Memory B cell (primary cell): ENCODE measurements at regions not wholly inside any gene's neighbourhood (a gene's known extent, or its start where the extent isn't known, plus 50 kb on each side); places are given as distances from the start of the nearest gene placed in this dataset.

Experiments used
- ATAC-seq: fragments of 150-1000 bp; cut with Tn5 transposase; 2 replicates; pipeline ENCODE4 v1.10.0; 2021; ENCODE audit warnings: low read depth, mild to moderate bottlenecking, moderate library complexity
- DNase-seq, 2 donors: peaks; one replicate each; pipeline ENCODE4 v3.0.0; 2022; ENCODE audit warnings: low spot score in 2 of 2
- H3K27ac Mint-ChIP-seq: one replicate; pipeline ENCODE4 v1.8.0; 2022; ENCODE audit warnings: mild to moderate bottlenecking, moderate library complexity, mixed read lengths
- H3K27me3 Mint-ChIP-seq: one replicate; pipeline ENCODE4 v1.8.0; 2022; ENCODE audit warnings: mixed read lengths
- H3K36me3 Mint-ChIP-seq: one replicate; pipeline ENCODE4 v1.8.0; 2022; ENCODE audit warnings: mild to moderate bottlenecking, mixed read lengths
- H3K4me1 Mint-ChIP-seq: one replicate; pipeline ENCODE4 v1.8.0; 2022; ENCODE audit warnings: mixed read lengths
- H3K4me3 Mint-ChIP-seq: one replicate; pipeline ENCODE4 v1.8.0; 2022; ENCODE audit warnings: mild to moderate bottlenecking, moderate library complexity, mixed read lengths
- H3K9me3 Mint-ChIP-seq: one replicate; pipeline ENCODE4 v1.8.0; 2022; ENCODE audit warnings: mixed read lengths

- no peak for ATAC-seq
- Mint-ChIP-seq H3K36me3 (no peaks in the 10 kb centered on the region), H3K9me3 (no peaks in the 10 kb centered on the region), H3K4me3 (no peak overlapping the region), H3K27ac (no peak overlapping the region), H3K27me3 (no peaks in the 10 kb centered on the region), H3K4me1 (no peaks in the 10 kb centered on the region)
- DNase-seq = no peak
These were observed 254.8 kb downstream of the MYCN start for GRCh38 chr2:16194931-16195680.

GRCh38 chr2:16194530-16194929 lies 254.2 kb downstream of the MYCN start:
- H3K27me3 Mint-ChIP-seq = no peaks in the 10 kb centered on the region
- no peak for ATAC-seq
- H3K9me3 Mint-ChIP-seq = no peaks in the 10 kb centered on the region
- no peaks in the 10 kb centered on the region for H3K36me3 Mint-ChIP-seq
- H3K4me3 Mint-ChIP-seq = no peak overlapping the region
- H3K27ac Mint-ChIP-seq = no peak overlapping the region
- no peaks in the 10 kb centered on the region for H3K4me1 Mint-ChIP-seq
- DNase-seq = no peak

GRCh38 chr2:16194096-16194390 lies 253.7 kb downstream of the MYCN start:
- Mint-ChIP-seq H3K36me3 (no peaks in the 10 kb centered on the region), H3K27ac (no peak overlapping the region), H3K27me3 (no peaks in the 10 kb centered on the region), H3K9me3 (no peaks in the 10 kb centered on the region), H3K4me1 (no peaks in the 10 kb centered on the region), H3K4me3 (no peak overlapping the region)
- ATAC-seq = no peak
- DNase-seq = no peak

GRCh38 chr2:16192416-16193216 lies 252.3 kb downstream of the MYCN start:
- H3K36me3 Mint-ChIP-seq = no peaks in the 10 kb centered on the region
- ATAC-seq (no peak), DNase-seq (no peak)
- no peak overlapping the region for H3K27ac Mint-ChIP-seq
- H3K27me3 Mint-ChIP-seq = no peaks in the 10 kb centered on the region
- no peaks in the 10 kb centered on the region for H3K9me3 Mint-ChIP-seq
- no peak overlapping the region for H3K4me3 Mint-ChIP-seq
- H3K4me1 Mint-ChIP-seq = no peaks in the 10 kb centered on the region

GRCh38 chr2:16191431-16192200 lies 251.3 kb downstream of the MYCN start:
- DNase-seq = no peak
- ATAC-seq = no peak
- H3K27me3 Mint-ChIP-seq = no peaks in the 10 kb centered on the region
- no peaks in the 10 kb centered on the region for H3K9me3 Mint-ChIP-seq
- no peaks in the 10 kb centered on the region for H3K4me1 Mint-ChIP-seq
- H3K36me3 Mint-ChIP-seq = no peaks in the 10 kb centered on the region
- no peak overlapping the region for H3K27ac Mint-ChIP-seq
- H3K4me3 Mint-ChIP-seq = no peak overlapping the region

- Mint-ChIP-seq H3K4me1 (no peaks in the 10 kb centered on the region), H3K27ac (no peak overlapping the region), H3K36me3 (no peaks in the 10 kb centered on the region), H3K9me3 (no peaks in the 10 kb centered on the region), H3K27me3 (no peaks in the 10 kb centered on the region), H3K4me3 (no peak overlapping the region)
- no peak for ATAC-seq
- DNase-seq = no peak
These were observed 250.3 kb downstream of the MYCN start for GRCh38 chr2:16190446-16191270.

GRCh38 chr2:16189836-16190160 lies 249.4 kb downstream of the MYCN start:
- H3K27me3 Mint-ChIP-seq = no peaks in the 10 kb centered on the region
- no peaks in the 10 kb centered on the region for H3K4me1 Mint-ChIP-seq
- no peak overlapping the region for H3K4me3 Mint-ChIP-seq
- H3K36me3 Mint-ChIP-seq = no peaks in the 10 kb centered on the region
- ATAC-seq (no peak), DNase-seq (no peak)
- H3K27ac Mint-ChIP-seq = no peak overlapping the region
- no peaks in the 10 kb centered on the region for H3K9me3 Mint-ChIP-seq

- ATAC-seq = no peak
- H3K4me3 Mint-ChIP-seq = no peak overlapping the region
- DNase-seq = no peak
- no peaks in the 10 kb centered on the region for H3K4me1 Mint-ChIP-seq
- H3K9me3 Mint-ChIP-seq = no peaks in the 10 kb centered on the region
- H3K27ac Mint-ChIP-seq = no peak overlapping the region
- no peaks in the 10 kb centered on the region for H3K36me3 Mint-ChIP-seq
- H3K27me3 Mint-ChIP-seq = no peaks in the 10 kb centered on the region
These were observed 248.9 kb downstream of the MYCN start for GRCh38 chr2:16189029-16189835.

GRCh38 chr2:16188261-16188890 lies 248.0 kb downstream of the MYCN start:
- no peak for ATAC-seq
- H3K27ac Mint-ChIP-seq = no peak overlapping the region
- no peaks in the 10 kb centered on the region for H3K27me3 Mint-ChIP-seq
- DNase-seq = no peak
- no peak overlapping the region for H3K4me3 Mint-ChIP-seq
- no peaks in the 10 kb centered on the region for H3K9me3 Mint-ChIP-seq
- H3K36me3 Mint-ChIP-seq = no peaks in the 10 kb centered on the region
- H3K4me1 Mint-ChIP-seq = no peaks in the 10 kb centered on the region

- Mint-ChIP-seq H3K4me3 (no peak overlapping the region), H3K4me1 (no peaks in the 10 kb centered on the region), H3K36me3 (no peaks in the 10 kb centered on the region), H3K27ac (no peak overlapping the region), H3K27me3 (no peaks in the 10 kb centered on the region), H3K9me3 (no peaks in the 10 kb centered on the region)
- no peak for DNase-seq
- no peak for ATAC-seq
These were observed 247.1 kb downstream of the MYCN start for GRCh38 chr2:16187482-16187817.

GRCh38 chr2:16186661-16187481 lies 246.5 kb downstream of the MYCN start:
- H3K36me3 Mint-ChIP-seq = no peaks in the 10 kb centered on the region
- no peaks in the 10 kb centered on the region for H3K4me1 Mint-ChIP-seq
- no peaks in the 10 kb centered on the region for H3K9me3 Mint-ChIP-seq
- no peak overlapping the region for H3K4me3 Mint-ChIP-seq
- no peak for DNase-seq
- no peak for ATAC-seq
- no peak overlapping the region for H3K27ac Mint-ChIP-seq
- no peaks in the 10 kb centered on the region for H3K27me3 Mint-ChIP-seq

GRCh38 chr2:16185801-16186272 lies 245.5 kb downstream of the MYCN start:
- Mint-ChIP-seq H3K27me3 (no peaks in the 10 kb centered on the region), H3K27ac (no peak overlapping the region), H3K4me1 (no peaks in the 10 kb centered on the region), H3K9me3 (no peaks in the 10 kb centered on the region), H3K36me3 (no peaks in the 10 kb centered on the region), H3K4me3 (no peak overlapping the region)
- ATAC-seq = no peak
- no peak for DNase-seq
